ENCODE measurements at regions not wholly inside any gene's neighbourhood (a gene's known extent, or its start where the extent isn't known, plus 50 kb on each side); places are given as distances from the start of the nearest gene placed in this dataset.

- Histone ChIP-seq H4K20me1 (replicated peaks in 1 of 2; ENCODE audit: control insufficient read depth in 1 of 2, insufficient read depth in 2 of 2, low read length in 2 of 2) (no peaks in the 10 kb centered on the region), H3K9ac (replicated peaks in 1 of 4; ENCODE audit: extremely low read depth in 1 of 4, low read depth in 3 of 4, low read length in 3 of 4) (no peak overlapping the region), H2AK5ac (ENCODE audit: low read depth, low read length) (no peak overlapping the region), H3K23me2 (ENCODE audit: low read depth, low read length) (no peaks in the 10 kb centered on the region), H3K23ac (ENCODE audit: insufficient read length) (no peak overlapping the region), H3K4me1 (replicated peaks in 1 of 4; ENCODE audit: control insufficient read depth in 3 of 4, insufficient read depth in 4 of 4, low read length in 3 of 4) (no peaks in the 10 kb centered on the region), H2BK5ac (ENCODE audit: low read depth, low read length) (no peak overlapping the region), H3K36me3 (ENCODE audit: control insufficient read depth in 2 of 4, insufficient read depth in 4 of 4, low read length in 3 of 4) (no peaks in the 10 kb centered on the region), H4K8ac (ENCODE audit: extremely low read depth, insufficient read depth, low read length) (no peak overlapping the region), H3K14ac (ENCODE audit: insufficient read length) (no peak overlapping the region), H2AFZ (ENCODE audit: low read length) (no peak overlapping the region), H3K79me1 (ENCODE audit: low read depth, low read length) (no peaks in the 10 kb centered on the region), H2BK12ac (ENCODE audit: low read depth, low read length) (no peak overlapping the region), H3K4ac (replicated peaks; ENCODE audit: insufficient read length, low read depth, low read length) (no peak overlapping the region), H3K4me3 (ENCODE audit: extremely low read depth in 1 of 4, insufficient read depth in 2 of 4, low read depth in 3 of 4, low read length in 4 of 4) (no peak overlapping the region), H2BK15ac (ENCODE audit: low read length) (no peak overlapping the region), H4K5ac (ENCODE audit: insufficient read length, low read depth, low read length) (no peak overlapping the region), H3K18ac (ENCODE audit: extremely low read depth, low read length) (no peak overlapping the region), H3K9me3 (ENCODE audit: insufficient read depth in 2 of 2, low read depth in 1 of 2, low read length in 1 of 2) (no peaks in the 10 kb centered on the region), H3K79me2 (ENCODE audit: control insufficient read depth in 1 of 2, insufficient read depth in 2 of 2, low read length in 2 of 2) (no peaks in the 10 kb centered on the region), H4K91ac (replicated peaks; ENCODE audit: insufficient read length, low read length) (no peak overlapping the region), H3K4me2 (ENCODE audit: insufficient read depth in 1 of 2, low read depth in 2 of 2, low read length in 2 of 2) (no peak overlapping the region), H2BK120ac (replicated peaks; ENCODE audit: low read depth, low read length) (no peak overlapping the region), H3K27ac (ENCODE audit: low read depth, low read length) (no peak overlapping the region), H2BK20ac (ENCODE audit: low read length) (no peak overlapping the region), H3K56ac (replicated peaks; ENCODE audit: insufficient read length, low read depth, low read length) (no peak overlapping the region), H3K27me3 (replicated peaks in 1 of 4; ENCODE audit: control insufficient read depth in 3 of 4, extremely low read depth in 1 of 4, insufficient read depth in 3 of 4, low read length in 3 of 4) (no peaks in the 10 kb centered on the region)
- ChIA-PET POLR2A (ENCODE audit: partially characterized antibody) (no interaction called here), CTCF (ENCODE audit: partially characterized antibody) (no interaction called here)
- FAIRE-seq: no peak
- no peak for DNase-seq (ENCODE audit: low read depth in 1 of 2, low spot score in 2 of 2)
- TF ChIP-seq KDM4A (IDR thresholded peaks at IDR 0.05; ENCODE audit: low read depth, low read length, severe bottlenecking) (no peak), KDM1A (IDR thresholded peaks at IDR 0.05; ENCODE audit: borderline replicate concordance, low read length) (no peak), SIRT6 (IDR thresholded peaks at IDR 0.05; ENCODE audit: low read length) (no peak), POLR2AphosphoS5 (IDR thresholded peaks at IDR 0.05; ENCODE audit: low read depth, low read length) (no peak), POLR2A (IDR thresholded peaks at IDR 0.05; ENCODE audit: control extremely low read depth in 1 of 2, low read depth in 2 of 2, low read length in 2 of 2) (no peak), RBBP5 (IDR thresholded peaks at IDR 0.05; ENCODE audit: borderline replicate concordance, low read depth, low read length) (no peak), USF2 (IDR thresholded peaks at IDR 0.05; ENCODE audit: low read length) (no peak), RXRA (IDR thresholded peaks at IDR 0.05; ENCODE audit: insufficient read depth, low read depth, low read length) (no peak), HDAC2 (IDR thresholded peaks at IDR 0.05; ENCODE audit: borderline replicate concordance in 1 of 2, low read depth in 2 of 2, low read length in 2 of 2) (no peak), YY1 (IDR thresholded peaks at IDR 0.05; ENCODE audit: low read depth, low read length) (no peak), TAF1 (IDR thresholded peaks at IDR 0.05; ENCODE audit: low read depth, low read length) (no peak), SIN3A (conservative IDR thresholded peaks at IDR 0.05 in 1 of 2, IDR thresholded peaks at IDR 0.05 in 1 of 2; ENCODE audit: low read depth in 1 of 2, low read length in 2 of 2) (no peak), BRCA1 (IDR thresholded peaks at IDR 0.05; ENCODE audit: low read depth, low read length) (no peak)
- TF ChIP-seq, protein P1, sequence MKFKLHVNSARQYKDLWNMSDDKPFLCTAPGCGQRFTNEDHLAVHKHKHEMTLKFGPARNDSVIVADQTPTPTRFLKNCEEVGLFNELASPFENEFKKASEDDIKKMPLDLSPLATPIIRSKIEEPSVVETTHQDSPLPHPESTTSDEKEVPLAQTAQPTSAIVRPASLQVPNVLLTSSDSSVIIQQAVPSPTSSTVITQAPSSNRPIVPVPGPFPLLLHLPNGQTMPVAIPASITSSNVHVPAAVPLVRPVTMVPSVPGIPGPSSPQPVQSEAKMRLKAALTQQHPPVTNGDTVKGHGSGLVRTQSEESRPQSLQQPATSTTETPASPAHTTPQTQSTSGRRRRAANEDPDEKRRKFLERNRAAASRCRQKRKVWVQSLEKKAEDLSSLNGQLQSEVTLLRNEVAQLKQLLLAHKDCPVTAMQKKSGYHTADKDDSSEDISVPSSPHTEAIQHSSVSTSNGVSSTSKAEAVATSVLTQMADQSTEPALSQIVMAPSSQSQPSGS (IDR thresholded peaks at IDR 0.05; ENCODE audit: low read length): no peak
Measured at GRCh38 chr11:109138196-109138595, 283.8 kb upstream of the C11orf87 start.
